Chondrocyte (in vitro differentiated cells): ENCODE measurements at regions not wholly inside any gene's neighbourhood (a gene's known extent, or its start where the extent isn't known, plus 50 kb on each side); places are given as distances from the start of the nearest gene placed in this dataset.

ENCODE experiments used
- DNase-seq: peaks from one replicate; pipeline ENCODE4 v3.0.0; 2021; ENCODE audit warnings: mixed read lengths, low spot score
- H3K27ac Mint-ChIP-seq: one replicate; pipeline ENCODE4 v1.8.0; 2021; ENCODE audit warnings: mild to moderate bottlenecking, moderate library complexity, mixed read lengths; ENCODE audit not compliant: unreplicated experiment
- H3K27me3 Mint-ChIP-seq: 2 replicates; pipeline ENCODE4 v1.8.0; 2021; ENCODE audit warnings: low read depth, mixed read lengths
- H3K36me3 Mint-ChIP-seq: 2 replicates; pipeline ENCODE4 v1.8.0; 2021; ENCODE audit warnings: low read depth, mixed read lengths
- H3K4me1 Mint-ChIP-seq: 2 replicates; pipeline ENCODE4 v1.8.0; 2021; ENCODE audit warnings: low read depth, mild to moderate bottlenecking, mixed read lengths
- H3K4me3 Mint-ChIP-seq: one replicate; pipeline ENCODE4 v1.8.0; 2021; ENCODE audit warnings: mild to moderate bottlenecking, moderate library complexity, mixed read lengths; ENCODE audit not compliant: unreplicated experiment
- H3K9me3 Mint-ChIP-seq: 2 replicates; pipeline ENCODE4 v1.8.0; 2021; ENCODE audit warnings: low read depth, mixed read lengths
- TF ChIP-seq, protein P1 (sequence below): fragments of 200-600 bp; sonication (generic); IDR thresholded peaks from 2 replicates; pipeline ENCODE4 v1.5.0; 2021; ENCODE audit warnings: antibody characterized with exemption, mild to moderate bottlenecking, moderate library complexity

DNA sequence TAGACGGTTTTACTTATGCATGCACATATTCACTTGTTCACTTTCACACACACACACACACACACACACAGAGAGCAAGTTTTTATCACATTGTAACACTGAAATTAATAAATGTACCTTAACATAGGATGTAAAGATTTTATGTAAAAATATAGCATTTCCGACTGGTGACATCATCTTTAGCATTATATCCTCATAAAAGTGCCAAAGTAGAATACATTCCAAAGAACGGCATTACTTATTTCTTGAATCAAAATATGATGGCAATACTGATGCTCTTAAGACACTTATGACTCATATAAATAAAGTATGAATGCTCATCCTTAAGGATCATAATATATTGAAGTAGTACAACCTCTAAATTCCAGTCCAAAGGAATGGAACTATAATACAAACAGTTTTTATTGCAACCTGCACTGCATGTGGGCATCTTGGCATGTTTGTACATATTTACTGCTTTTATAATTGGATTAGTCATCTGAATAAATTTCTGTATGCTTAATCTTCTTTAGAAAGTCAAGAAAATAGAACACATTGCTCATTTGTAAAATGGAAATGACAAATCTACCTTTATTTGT, 290.0 kb upstream of the SEMA3A start:
- Mint-ChIP-seq H3K36me3 (no peaks in the 10 kb centered on the region), H3K27me3 (no peaks in the 10 kb centered on the region), H3K9me3 (no peaks in the 10 kb centered on the region), H3K4me1 (no peaks in the 10 kb centered on the region), H3K4me3 (no peak overlapping the region), H3K27ac (no peak overlapping the region)
- TF ChIP-seq, protein P1, sequence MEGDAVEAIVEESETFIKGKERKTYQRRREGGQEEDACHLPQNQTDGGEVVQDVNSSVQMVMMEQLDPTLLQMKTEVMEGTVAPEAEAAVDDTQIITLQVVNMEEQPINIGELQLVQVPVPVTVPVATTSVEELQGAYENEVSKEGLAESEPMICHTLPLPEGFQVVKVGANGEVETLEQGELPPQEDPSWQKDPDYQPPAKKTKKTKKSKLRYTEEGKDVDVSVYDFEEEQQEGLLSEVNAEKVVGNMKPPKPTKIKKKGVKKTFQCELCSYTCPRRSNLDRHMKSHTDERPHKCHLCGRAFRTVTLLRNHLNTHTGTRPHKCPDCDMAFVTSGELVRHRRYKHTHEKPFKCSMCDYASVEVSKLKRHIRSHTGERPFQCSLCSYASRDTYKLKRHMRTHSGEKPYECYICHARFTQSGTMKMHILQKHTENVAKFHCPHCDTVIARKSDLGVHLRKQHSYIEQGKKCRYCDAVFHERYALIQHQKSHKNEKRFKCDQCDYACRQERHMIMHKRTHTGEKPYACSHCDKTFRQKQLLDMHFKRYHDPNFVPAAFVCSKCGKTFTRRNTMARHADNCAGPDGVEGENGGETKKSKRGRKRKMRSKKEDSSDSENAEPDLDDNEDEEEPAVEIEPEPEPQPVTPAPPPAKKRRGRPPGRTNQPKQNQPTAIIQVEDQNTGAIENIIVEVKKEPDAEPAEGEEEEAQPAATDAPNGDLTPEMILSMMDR = no peak
- no peak for DNase-seq

DNA sequence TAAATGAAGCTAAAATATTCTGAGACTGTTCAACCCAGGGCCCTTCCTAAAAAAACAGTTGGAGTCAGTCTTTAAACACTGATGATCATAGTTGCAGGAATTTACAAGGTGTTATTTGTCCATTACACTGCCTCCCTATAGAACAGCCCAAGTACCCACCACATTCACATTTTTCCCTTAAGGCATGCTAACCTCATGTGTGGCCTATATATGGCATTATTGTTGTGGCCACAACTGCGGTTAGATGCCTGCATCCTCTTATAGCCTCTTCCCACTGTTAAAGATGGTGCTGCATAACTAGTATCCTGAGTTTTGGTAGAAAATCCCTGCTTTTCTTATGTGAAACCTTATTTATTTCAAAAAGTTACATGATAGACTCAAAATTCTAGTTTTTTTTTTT, 287.9 kb upstream of the SEMA3A start:
- Mint-ChIP-seq H3K36me3 (no peaks in the 10 kb centered on the region), H3K9me3 (no peaks in the 10 kb centered on the region)

DNA sequence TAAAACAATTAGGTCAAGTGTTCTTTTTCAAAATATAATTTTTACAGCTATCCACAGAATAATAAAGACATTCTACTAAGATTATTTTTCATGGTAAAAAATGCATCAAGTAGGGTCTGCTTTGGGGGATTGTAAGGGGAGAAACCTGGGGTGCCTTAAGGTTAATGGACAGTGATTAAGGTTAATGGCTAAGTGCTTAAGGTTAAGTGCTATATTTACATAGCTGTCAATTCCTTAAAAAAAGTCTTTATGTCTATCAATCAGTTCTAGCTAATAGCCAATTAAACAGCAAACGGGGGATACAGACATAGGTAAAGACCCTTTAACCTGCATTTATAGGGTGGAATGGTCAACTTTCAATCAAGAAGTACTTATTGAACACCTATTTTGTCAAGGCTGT, 284.5 kb upstream of the SEMA3A start:
- TF ChIP-seq, protein P1 = no peak
- no peak for DNase-seq
- Mint-ChIP-seq H3K9me3 (no peaks in the 10 kb centered on the region), H3K27ac (no peak overlapping the region), H3K36me3 (no peaks in the 10 kb centered on the region), H3K4me3 (no peak overlapping the region), H3K4me1 (no peaks in the 10 kb centered on the region), H3K27me3 (no peaks in the 10 kb centered on the region)

More for the DNA sequence above, 287.9 kb upstream of the SEMA3A start:
- no peak overlapping the region for H3K4me3 Mint-ChIP-seq
- no peak for DNase-seq
- no peak overlapping the region for H3K27ac Mint-ChIP-seq
- no peaks in the 10 kb centered on the region for H3K4me1 Mint-ChIP-seq
- TF ChIP-seq, protein P1 = no peak
- H3K27me3 Mint-ChIP-seq = no peaks in the 10 kb centered on the region

DNA sequence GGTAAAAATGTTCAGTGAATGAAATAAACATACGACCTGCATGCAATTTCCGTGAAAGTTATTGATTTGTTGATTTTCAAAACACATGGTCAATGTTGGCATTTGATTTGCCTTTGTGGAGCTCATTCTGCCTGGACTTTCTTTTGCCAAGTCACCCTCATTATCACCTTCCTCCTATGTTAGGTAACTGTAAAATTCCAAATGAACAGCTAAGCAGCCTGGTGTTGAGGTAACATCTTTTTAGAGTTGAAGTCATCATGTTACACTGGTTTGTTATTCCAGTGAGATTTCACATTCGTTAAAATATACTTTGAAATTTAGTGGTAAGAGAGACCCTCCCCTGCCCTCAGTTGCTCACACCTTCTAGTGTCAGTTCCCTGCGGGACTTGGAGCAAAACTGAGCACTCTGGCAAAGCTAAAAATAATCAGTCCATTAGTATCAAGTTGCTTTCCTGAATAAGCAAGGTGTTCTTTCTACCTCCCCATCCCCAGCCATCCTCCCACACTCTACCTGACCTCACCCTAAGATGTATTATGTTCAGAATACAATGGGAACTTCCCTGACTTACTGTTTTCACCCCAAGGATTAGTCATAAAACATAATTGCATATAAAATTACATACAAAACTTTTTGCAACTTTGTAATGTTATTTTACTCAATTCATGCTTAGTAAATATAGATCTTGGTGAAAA, 283.3 kb upstream of the SEMA3A start:
- no peak overlapping the region for H3K27ac Mint-ChIP-seq
- TF ChIP-seq, protein P1 = no peak
- H3K36me3 Mint-ChIP-seq = no peaks in the 10 kb centered on the region
- DNase-seq = no peak
- no peaks in the 10 kb centered on the region for H3K9me3 Mint-ChIP-seq
- no peaks in the 10 kb centered on the region for H3K27me3 Mint-ChIP-seq
- no peaks in the 10 kb centered on the region for H3K4me1 Mint-ChIP-seq
- no peak overlapping the region for H3K4me3 Mint-ChIP-seq

DNA sequence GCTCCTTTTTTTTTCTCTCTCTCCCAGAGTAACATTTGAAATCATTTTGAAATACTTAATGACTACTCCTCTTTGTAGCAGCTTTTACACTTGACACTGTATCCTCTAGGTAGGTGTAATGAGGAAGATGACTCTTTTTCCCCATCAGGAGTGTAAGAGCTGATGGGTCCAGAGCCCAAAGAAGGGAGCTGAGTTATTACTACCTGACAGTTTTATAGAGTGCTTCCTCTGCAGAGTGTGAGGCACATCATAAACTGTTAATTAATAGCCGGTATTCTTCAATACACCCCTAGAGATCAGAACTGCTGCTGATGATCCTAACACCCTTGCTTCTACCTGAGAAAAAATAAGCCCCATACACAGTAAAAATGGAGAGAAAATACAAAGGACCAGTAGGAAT, 279.8 kb upstream of the SEMA3A start:
- DNase-seq = no peak
- Mint-ChIP-seq H3K9me3 (no peaks in the 10 kb centered on the region), H3K27ac (no peak overlapping the region), H3K27me3 (no peaks in the 10 kb centered on the region), H3K36me3 (no peaks in the 10 kb centered on the region), H3K4me3 (no peak overlapping the region), H3K4me1 (peaks cover 4% of the 10 kb centered on the region)
- TF ChIP-seq, protein P1 = no peak
